Fibroblast of upper back skin (primary cell): ENCODE measurements at regions not wholly inside any gene's neighbourhood (a gene's known extent, or its start where the extent isn't known, plus 50 kb on each side); places are given as distances from the start of the nearest gene placed in this dataset.
A peak's percentile ranks its signal among the peaks of the same experiment; 100 is the strongest.

Experiments used
- DNase-seq: peaks from one replicate; pipeline ENCODE4 v3.0.0-alpha.2; 2013

DNA sequence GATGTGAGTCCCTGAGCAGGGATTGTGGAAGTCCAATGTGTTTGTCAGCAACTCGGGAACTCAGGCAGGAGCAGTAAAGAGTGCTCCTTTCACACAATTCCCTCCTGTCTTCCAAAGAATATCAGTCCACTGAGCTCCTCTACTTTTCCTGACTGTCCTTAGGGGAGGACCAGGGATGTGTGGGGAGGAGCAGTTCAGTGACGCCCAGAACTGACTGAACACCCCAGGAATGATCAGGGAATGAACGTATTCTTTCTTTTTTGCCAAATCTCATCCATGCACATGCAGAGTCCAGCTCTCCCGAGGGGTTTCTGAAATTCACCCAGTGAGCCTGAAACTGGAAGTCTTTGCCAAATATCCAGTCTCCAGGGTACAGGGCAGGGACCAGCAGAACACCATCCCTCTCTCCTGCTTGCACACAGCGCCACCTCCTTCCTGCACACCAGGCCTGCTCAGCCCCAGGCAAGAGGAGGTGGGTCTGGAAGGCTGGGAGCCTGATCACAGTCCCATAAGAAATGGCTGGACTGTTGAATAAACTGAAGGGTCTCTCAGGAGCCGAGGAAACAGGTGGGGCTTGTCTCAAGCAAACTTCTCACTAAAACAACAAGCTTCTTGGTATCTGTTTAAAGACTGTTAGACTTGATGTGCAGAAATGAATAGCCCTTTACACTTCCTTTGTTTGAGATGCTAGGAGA is 294.7 kb downstream of the C7orf25 start:
- DNase-seq: no peak

GRCh38 chr7:42614636-42615035 is 297.2 kb downstream of the C7orf25 start:
- peak; percentile 49 for DNase-seq

GRCh38 chr7:42611961-42612360 is 299.9 kb downstream of the C7orf25 start:
- no peak for DNase-seq

DNA sequence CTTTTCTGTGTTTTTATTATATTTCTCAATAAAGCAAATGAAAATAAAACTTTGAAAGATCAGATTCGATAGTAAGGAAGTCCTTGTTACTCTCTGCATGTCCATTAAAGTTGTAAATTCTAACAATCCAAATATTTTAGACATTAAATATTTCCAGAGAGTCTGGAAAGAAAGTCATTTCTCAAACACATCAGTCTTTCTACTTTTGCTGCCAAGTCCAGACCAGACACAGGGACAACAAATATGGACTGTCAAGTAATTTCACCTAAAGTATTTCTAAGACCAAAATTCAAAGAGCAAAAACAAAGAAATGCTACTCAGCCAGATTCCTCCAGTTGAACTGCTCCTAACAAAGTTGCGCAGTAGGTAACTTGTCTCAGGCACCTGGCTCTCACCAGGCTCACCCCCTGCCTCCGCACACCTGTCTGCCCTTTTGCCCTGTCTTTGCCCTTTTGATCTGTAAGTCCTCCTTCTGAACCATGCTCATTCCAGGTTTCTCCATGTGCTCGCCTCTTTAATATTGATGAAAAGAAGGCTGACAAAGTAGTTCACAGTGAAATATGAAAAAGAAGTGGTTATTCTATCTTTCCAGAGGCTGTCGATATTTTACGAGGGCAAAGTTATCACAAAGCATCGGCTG is 300.5 kb downstream of the C7orf25 start:
- DNase-seq: no peak

DNA sequence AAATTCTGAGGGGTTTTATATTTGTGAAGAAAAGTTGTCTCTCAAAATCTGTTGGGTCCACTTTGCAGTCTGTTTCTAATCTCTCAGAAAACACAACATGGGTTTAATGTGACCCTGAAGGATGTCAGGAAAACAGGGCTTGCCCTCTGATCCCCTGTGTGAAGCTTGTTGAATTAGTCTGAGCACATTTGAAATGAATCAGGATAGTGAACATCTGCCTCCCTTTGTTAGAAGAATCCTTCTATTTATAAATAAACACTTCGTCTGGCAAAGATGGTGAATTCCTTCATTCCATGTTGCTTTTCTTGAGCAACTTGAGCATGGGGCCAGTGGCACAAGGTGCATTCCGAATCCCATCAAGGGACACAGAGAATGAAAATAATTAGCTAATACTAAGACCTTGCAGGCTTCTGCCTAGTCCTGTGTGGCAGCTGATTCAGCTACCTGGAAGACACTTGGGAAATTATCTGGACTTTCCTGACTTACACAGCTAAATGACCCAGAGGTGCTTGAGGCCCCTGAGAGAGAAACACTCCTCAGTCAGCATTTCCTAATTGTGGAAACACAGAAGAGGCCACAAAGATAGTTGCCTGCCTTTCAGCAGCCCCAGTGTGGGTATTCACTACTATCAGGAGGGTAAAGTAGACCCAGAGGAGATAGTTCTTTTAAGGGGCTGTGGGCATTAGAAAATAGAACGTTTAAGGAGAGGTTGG is 305.5 kb downstream of the C7orf25 start:
- no peak for DNase-seq

GRCh38 chr7:42605406-42606192 is 306.3 kb downstream of the C7orf25 start:
- peak; percentile 63 for DNase-seq

GRCh38 chr7:42603496-42603895 is 308.4 kb downstream of the C7orf25 start:
- DNase-seq: no peak

DNA sequence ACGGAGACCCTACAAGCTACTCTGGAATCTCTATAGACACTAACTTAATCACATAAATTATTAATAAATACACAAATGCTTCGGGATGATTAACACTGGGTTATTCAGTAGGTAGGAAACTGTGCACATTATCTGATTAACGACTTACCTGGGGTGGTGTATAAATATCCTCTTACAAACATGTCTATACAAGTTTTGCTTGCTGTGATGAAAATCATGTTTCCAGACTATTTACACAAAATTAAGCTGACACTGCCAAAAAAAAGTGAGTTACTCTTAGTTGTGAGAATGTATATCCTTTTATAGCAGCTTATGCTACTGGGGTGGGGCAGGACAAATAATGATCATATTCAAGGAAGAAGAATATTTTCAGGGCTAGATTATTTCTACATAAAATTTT is 314.6 kb downstream of the C7orf25 start:
- DNase-seq: no peak

DNA sequence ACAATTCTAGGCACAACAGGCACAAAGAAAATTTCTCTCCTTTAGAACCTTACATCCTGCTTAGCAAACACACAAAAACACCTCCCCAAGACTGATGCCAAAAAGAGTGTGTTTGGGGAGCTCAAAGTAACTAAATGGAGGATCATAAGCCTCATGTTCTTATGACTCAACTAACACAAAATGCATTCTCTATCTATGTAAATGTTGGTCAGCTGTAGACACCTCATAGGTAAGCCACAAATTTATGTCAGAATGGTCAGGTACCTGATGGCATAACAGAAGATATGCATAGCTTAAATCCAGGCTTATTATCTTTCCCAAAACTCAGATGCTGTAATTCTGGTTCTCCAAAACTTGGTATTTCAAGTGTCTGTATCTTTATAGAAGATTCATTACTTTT is 315.1 kb downstream of the C7orf25 start:
- no peak for DNase-seq

GRCh38 chr7:42593860-42594259 is 318.0 kb downstream of the C7orf25 start:
- no peak for DNase-seq

GRCh38 chr7:42590771-42591310 is 321.0 kb downstream of the C7orf25 start:
- no peak for DNase-seq

GRCh38 chr7:42588876-42589275 is 323.0 kb downstream of the C7orf25 start:
- DNase-seq: no peak

DNA sequence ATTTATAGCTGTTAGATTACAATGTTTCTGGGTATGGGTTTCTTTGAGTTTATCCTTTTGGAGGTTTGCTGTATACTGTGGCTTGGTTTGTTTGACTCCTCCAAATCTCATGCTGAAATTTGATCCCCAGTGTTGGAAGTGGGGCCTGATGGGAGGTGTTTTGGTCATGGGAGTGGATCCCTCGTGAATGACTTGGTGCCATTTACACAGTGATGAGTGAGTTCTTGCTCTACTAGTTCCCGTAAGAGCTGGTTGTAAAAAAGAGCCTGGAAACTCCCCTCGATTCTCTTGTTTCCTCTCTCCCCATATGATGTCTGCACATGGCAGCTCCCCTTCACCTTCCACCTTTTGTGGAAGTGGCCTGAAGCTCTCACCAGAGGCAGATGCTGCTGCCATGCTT is 324.1 kb downstream of the C7orf25 start:
- no peak for DNase-seq

- no peak for DNase-seq
Measured at GRCh38 chr7:42580061-42580460, 331.8 kb downstream of the C7orf25 start.

- DNase-seq: no peak
Measured at GRCh38 chr7:42575171-42575570, 336.7 kb downstream of the C7orf25 start.

GRCh38 chr7:42574685-42575084 is 337.2 kb downstream of the C7orf25 start:
- peak; percentile 24 for DNase-seq

DNA sequence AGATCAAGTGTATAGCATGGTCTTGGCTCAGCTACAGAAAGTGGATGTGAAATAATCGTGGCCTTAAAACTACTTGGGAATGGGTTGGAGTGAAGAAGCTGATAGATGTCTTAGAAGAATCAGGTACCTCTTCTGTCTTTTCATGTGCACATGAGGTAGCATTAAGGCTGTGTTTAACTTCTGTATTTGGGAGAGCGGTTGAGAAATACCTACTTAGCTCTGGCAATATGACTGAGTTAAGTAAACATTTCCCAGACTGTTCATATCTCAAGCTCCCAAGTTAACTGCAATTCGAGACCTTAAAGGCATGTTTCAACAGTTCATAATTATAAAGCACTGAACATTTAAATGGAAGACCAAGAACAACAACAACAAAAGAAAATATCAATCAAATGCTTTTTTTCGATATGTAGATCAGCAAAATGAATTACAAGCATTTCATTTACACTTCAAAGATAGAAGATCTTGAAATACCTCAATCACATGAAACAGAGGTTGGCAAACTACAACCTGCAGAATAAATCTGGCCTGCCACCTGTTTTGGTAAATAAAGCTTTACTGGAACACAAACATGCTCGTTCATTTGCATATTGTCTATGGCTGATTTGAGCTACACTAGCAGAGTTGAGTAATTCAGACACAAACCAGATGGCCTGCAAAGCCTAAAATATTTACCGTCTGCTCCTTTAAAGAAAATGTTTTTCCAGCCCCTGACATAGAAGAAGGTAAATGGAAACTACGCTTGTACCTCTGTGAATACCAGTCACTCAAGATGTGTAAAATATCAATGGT is 337.1 kb upstream of the GLI3 start:
- DNase-seq: peak; percentile 6

DNA sequence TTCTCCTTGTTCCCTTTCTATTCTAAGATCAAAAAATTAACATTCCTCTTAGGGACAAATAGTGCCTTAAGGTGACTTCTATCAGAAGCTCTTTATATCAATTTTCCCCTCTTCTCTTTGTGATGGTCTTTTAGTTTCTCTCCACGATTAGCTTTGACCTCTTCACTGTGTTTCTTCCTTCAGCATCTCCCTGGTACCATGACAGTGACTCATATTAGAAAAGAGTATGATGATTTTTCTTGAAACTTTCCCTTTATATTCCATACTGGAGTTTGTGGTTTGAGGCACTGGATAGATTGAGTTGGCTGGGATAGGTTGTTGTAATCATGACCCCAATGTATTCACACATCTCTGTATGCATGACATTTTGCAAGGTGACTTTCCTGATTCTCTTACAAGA is 335.6 kb upstream of the GLI3 start:
- no peak for DNase-seq

DNA sequence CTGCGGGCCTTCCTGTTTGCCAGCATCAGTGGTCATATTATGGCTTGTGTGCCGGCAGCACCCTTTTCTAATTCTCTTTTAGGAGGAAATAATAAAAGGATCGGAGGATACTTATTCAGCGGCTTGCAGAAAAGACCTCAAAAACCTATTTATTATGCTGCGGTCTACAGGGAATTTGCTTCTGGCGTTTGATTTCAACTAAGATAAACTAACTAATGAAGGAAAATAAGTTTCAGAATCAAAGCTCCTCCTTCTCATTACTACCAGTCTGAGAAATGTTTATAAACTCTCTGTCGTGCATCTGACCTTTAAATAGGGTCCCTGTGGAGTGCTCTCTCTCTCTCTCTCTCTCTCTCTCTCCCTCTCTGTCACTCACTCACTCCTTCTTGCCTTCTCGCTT is 335.0 kb upstream of the GLI3 start:
- no peak for DNase-seq

- DNase-seq: no peak
Measured at GRCh38 chr7:42570944-42571343, 333.9 kb upstream of the GLI3 start.

DNA sequence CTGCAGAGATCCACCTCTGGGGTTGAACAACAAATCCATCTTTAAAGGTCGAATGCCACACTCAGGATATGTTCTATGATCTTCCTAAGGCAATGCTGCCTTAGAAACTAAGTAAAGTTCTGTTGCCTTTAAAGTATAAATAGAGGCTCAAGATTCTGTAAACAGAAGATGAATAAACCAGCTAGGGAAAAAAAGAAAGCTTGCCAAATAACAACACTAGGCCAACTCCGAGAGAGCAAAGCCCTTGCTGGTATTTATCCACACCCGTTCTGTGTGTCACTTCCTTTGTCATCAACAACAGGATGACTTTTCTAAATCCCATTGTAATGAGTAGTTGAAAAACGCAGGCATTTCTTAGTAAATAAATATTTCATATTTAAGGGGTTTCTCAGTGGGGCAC is 330.0 kb upstream of the GLI3 start:
- DNase-seq: no peak

DNA sequence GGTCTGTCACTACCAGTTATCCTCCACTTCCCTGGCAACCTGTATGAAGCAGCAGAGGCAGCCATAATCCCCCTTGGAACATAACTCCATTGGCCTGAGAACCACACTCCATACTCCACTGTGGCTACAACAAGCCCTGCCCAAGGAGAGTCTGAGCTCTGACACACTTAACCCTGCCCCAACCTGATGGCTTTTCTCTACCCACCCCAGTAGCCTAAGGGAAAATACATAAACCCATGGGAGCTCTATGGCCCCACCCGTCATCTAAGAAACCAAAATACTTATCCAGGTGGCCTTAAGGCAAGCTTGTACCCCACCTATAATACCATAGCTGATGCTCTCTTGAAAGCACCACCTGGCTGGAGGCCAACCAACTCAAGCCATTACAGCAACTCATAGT is 324.8 kb upstream of the GLI3 start:
- no peak for DNase-seq
